Panc1 (cell line): ENCODE measurements at regions not wholly inside any gene's neighbourhood (a gene's known extent, or its start where the extent isn't known, plus 50 kb on each side); places are given as distances from the start of the nearest gene placed in this dataset.

Experiments used
- CTCF ChIP-seq: fragments of 450-650 bp; IDR thresholded peaks from 2 replicates; pipeline ENCODE4 v1.5.1; 2017; ENCODE audit warnings: mild to moderate bottlenecking
- POLR2AphosphoS5 ChIP-seq: IDR thresholded peaks from 2 replicates; pipeline ENCODE4 v1.6.1; 2012; ENCODE audit warnings: mild to moderate bottlenecking, low read depth, low read length, moderate library complexity

DNA sequence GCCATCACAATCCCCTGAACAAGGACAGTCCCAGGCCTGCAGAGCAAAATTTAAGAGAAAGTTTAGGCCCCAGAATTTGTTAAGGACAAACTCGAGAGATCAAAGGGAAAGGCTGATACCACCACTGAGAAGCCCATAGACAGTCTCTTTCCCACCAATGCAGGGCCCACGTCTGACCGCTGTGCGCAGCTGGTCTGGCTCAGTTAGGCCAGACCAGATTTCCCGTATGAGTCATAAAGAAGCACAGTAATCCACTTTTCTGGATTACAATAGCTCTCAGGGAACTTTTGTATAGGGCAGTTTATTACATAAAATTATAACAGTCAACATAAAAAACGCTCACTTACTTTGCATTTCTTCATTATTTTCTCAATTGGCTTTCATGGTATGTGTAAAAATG is 259.5 kb downstream of the RCHY1 start:
- TF ChIP-seq POLR2AphosphoS5: no peak
- no peak for TF ChIP-seq CTCF
